GM12891 (cell line): ENCODE measurements at regions not wholly inside any gene's neighbourhood (a gene's known extent, or its start where the extent isn't known, plus 50 kb on each side); places are given as distances from the start of the nearest gene placed in this dataset.
"Not testable (repeated sequence)": the region's sequence is repeated elsewhere in the genome, so short reads cannot be mapped to it uniquely, and the experiment has no call there.

ENCODE experiments used
- DNase-seq: peaks from one replicate; pipeline ENCODE4 v3.0.0; 2011; ENCODE audit warnings: low spot score; ENCODE audit not compliant: insufficient read length
- FAIRE-seq: peaks from 2 replicates; lab custom pipeline; 2011; peaks lifted over from hg19 to GRCh38; lab: Jason Lieb, UNC
- PAX5 ChIP-seq: IDR thresholded peaks from 2 replicates; pipeline ENCODE4 v1.6.1; 2011; ENCODE audit warnings: low read length, moderate library complexity, mild to moderate bottlenecking; ENCODE audit not compliant: insufficient read depth, severe bottlenecking
- POLR2A ChIP-seq: IDR thresholded peaks from 2 replicates; pipeline ENCODE4 v1.6.1; 2011; ENCODE audit warnings: low read depth, low read length, control low read depth
- POLR2AphosphoS5 ChIP-seq: IDR thresholded peaks from 2 replicates; pipeline ENCODE4 v1.6.1; 2011; ENCODE audit warnings: low read depth, low read length, control low read depth
- POU2F2 ChIP-seq: IDR thresholded peaks from 2 replicates; pipeline ENCODE4 v1.6.1; 2011; ENCODE audit warnings: low read depth, mild to moderate bottlenecking, control low read depth, low read length, moderate library complexity
- SPI1 ChIP-seq: IDR thresholded peaks from 2 replicates; pipeline ENCODE4 v1.6.1; 2011; ENCODE audit warnings: low read depth, low read length, control low read depth
- TAF1 ChIP-seq: IDR thresholded peaks from 2 replicates; pipeline ENCODE4 v1.6.1; 2011; ENCODE audit warnings: low read depth, low read length, control low read depth

GRCh38 chr12:126914170-126914793, 1352.7 kb upstream of the TMEM132C start:
- TF ChIP-seq SPI1 (no peak), PAX5 (no peak), POLR2AphosphoS5 (no peak), POU2F2 (no peak), TAF1 (no peak), POLR2A (no peak)
- DNase-seq (no peak), FAIRE-seq (no peak)

- DNase-seq = no peak
- TF ChIP-seq SPI1 = no peak
- TF ChIP-seq POLR2A = no peak
- no peak for TF ChIP-seq PAX5
- TF ChIP-seq TAF1 = no peak
- no peak for TF ChIP-seq POLR2AphosphoS5
- TF ChIP-seq POU2F2 = no peak
- no peak for FAIRE-seq
These were observed 1351.7 kb upstream of the TMEM132C start for GRCh38 chr12:126915309-126915708.

GRCh38 chr12:126926023-126926594, 1340.9 kb upstream of the TMEM132C start:
- DNase-seq = no peak
- TF ChIP-seq POU2F2 (no peak), SPI1 (no peak), POLR2AphosphoS5 (no peak), PAX5 (no peak), POLR2A (no peak), TAF1 (no peak)
- FAIRE-seq = no peak

- FAIRE-seq (no peak), DNase-seq (no peak)
- TF ChIP-seq SPI1 (no peak), TAF1 (no peak), PAX5 (no peak), POLR2A (no peak), POU2F2 (no peak), POLR2AphosphoS5 (no peak)
These were observed 1336.7 kb upstream of the TMEM132C start for GRCh38 chr12:126930234-126930633.

GRCh38 chr12:126932156-126932555, 1334.8 kb upstream of the TMEM132C start:
- FAIRE-seq = no peak

GRCh38 chr12:126935435-126935834, 1331.5 kb upstream of the TMEM132C start:
- FAIRE-seq (no peak), DNase-seq (no peak)
- no peak for TF ChIP-seq POLR2A
- TF ChIP-seq POLR2AphosphoS5 = no peak
- TF ChIP-seq POU2F2 = no peak
- TF ChIP-seq SPI1 = no peak
- TF ChIP-seq PAX5 = no peak
- no peak for TF ChIP-seq TAF1

More at GRCh38 chr12:126932156-126932555, 1334.8 kb upstream of the TMEM132C start:
- DNase-seq = no peak
- TF ChIP-seq POLR2AphosphoS5 (no peak), PAX5 (no peak), POU2F2 (no peak), POLR2A (no peak), TAF1 (no peak), SPI1 (no peak)

GRCh38 chr12:126936181-126936851, 1330.7 kb upstream of the TMEM132C start:
- no peak for TF ChIP-seq POLR2A
- no peak for TF ChIP-seq SPI1
- no peak for TF ChIP-seq PAX5
- DNase-seq = no peak
- no peak for FAIRE-seq

- FAIRE-seq (no peak), DNase-seq (no peak)
- TF ChIP-seq POU2F2 = no peak
- TF ChIP-seq SPI1 = no peak
- no peak for TF ChIP-seq TAF1
- no peak for TF ChIP-seq POLR2A
- TF ChIP-seq POLR2AphosphoS5 = no peak
- TF ChIP-seq PAX5 = no peak
These were observed 1329.5 kb upstream of the TMEM132C start for GRCh38 chr12:126937431-126937830.

- FAIRE-seq (no peak), DNase-seq (no peak)
- TF ChIP-seq TAF1 = no peak
- no peak for TF ChIP-seq SPI1
- TF ChIP-seq POU2F2 = no peak
- TF ChIP-seq POLR2AphosphoS5 = no peak
- TF ChIP-seq PAX5 = no peak
- no peak for TF ChIP-seq POLR2A
These were observed 1322.3 kb upstream of the TMEM132C start for GRCh38 chr12:126944684-126945083.

- not testable (repeated sequence) for FAIRE-seq
These were observed 1320.0 kb upstream of the TMEM132C start for GRCh38 chr12:126946958-126947357.

More at GRCh38 chr12:126946958-126947357, 1320.0 kb upstream of the TMEM132C start:
- not testable (repeated sequence) for DNase-seq
